PFSK-1 (cell line): ENCODE measurements at regions not wholly inside any gene's neighbourhood (a gene's known extent, or its start where the extent isn't known, plus 50 kb on each side); places are given as distances from the start of the nearest gene placed in this dataset.

ENCODE experiments used
- POLR2AphosphoS5 ChIP-seq: IDR thresholded peaks from 2 replicates; pipeline ENCODE4 v1.6.1; 2012; ENCODE audit warnings: low read depth, mild to moderate bottlenecking, control low read depth, low read length, moderate library complexity
- SIN3A ChIP-seq: IDR thresholded peaks from 2 replicates; pipeline ENCODE4 v1.6.1; 2012; ENCODE audit warnings: mild to moderate bottlenecking, low read length, moderate library complexity, borderline replicate concordance; ENCODE audit not compliant: insufficient read depth
- TAF1 ChIP-seq: IDR thresholded peaks from 2 replicates; pipeline ENCODE4 v1.6.1; 2012; ENCODE audit warnings: low read length, control low read depth, borderline replicate concordance; ENCODE audit not compliant: insufficient read depth
- TF ChIP-seq, protein P1 (sequence below), 2 experiments: IDR thresholded peaks; 2 replicates each; pipeline versions ENCODE4 v1.6.1 to v1.8.0; 2011 to 2012; ENCODE audit warnings: low read depth in 2 of 2, low read length in 2 of 2, control low read depth in 1 of 2, inconsistent platforms in 1 of 2, mild to moderate bottlenecking in 1 of 2, moderate library complexity in 1 of 2; ENCODE audit not compliant: insufficient read depth in 1 of 2

DNA sequence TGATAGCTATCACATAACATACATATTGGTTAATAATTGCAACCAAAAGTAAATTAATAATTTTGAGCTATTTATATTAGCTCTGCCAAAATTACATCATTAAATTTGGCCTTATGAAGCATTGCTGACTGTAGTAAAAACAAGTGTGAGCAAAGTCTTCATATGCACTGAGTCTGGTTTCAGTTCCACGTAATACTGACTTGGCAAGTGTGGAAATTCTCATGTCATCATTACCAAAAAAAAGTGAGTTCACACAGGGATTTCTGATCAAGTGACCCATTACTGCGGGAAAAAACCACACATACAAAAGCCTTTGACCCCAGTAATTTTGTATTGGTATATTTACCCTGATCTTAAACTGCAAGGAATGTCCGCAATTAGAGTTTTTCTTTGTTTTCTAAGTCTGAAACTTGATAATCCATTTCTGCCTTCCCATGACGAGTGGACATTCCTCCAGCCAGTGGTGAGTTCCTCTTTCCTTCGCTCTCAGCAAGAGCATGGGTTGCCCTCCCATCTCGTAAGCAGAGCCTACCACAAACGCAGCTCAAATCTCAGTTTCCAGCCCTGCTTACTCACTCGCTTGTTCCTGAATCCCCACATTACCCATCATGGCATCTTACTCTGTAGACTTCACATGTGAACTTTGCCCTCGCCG, 220.2 kb upstream of the DMRT1 start:
- TF ChIP-seq, protein P1, sequence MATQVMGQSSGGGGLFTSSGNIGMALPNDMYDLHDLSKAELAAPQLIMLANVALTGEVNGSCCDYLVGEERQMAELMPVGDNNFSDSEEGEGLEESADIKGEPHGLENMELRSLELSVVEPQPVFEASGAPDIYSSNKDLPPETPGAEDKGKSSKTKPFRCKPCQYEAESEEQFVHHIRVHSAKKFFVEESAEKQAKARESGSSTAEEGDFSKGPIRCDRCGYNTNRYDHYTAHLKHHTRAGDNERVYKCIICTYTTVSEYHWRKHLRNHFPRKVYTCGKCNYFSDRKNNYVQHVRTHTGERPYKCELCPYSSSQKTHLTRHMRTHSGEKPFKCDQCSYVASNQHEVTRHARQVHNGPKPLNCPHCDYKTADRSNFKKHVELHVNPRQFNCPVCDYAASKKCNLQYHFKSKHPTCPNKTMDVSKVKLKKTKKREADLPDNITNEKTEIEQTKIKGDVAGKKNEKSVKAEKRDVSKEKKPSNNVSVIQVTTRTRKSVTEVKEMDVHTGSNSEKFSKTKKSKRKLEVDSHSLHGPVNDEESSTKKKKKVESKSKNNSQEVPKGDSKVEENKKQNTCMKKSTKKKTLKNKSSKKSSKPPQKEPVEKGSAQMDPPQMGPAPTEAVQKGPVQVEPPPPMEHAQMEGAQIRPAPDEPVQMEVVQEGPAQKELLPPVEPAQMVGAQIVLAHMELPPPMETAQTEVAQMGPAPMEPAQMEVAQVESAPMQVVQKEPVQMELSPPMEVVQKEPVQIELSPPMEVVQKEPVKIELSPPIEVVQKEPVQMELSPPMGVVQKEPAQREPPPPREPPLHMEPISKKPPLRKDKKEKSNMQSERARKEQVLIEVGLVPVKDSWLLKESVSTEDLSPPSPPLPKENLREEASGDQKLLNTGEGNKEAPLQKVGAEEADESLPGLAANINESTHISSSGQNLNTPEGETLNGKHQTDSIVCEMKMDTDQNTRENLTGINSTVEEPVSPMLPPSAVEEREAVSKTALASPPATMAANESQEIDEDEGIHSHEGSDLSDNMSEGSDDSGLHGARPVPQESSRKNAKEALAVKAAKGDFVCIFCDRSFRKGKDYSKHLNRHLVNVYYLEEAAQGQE (IDR thresholded peaks at IDR 0.05; ENCODE audit: insufficient read depth in 1 of 2, low read depth in 2 of 2, low read length in 2 of 2), result no peak
- no peak for TF ChIP-seq POLR2AphosphoS5
- TF ChIP-seq TAF1, result no peak
- TF ChIP-seq SIN3A, result no peak
